HL-60 (cell line): ENCODE measurements at regions not wholly inside any gene's neighbourhood (a gene's known extent, or its start where the extent isn't known, plus 50 kb on each side); places are given as distances from the start of the nearest gene placed in this dataset.

Source experiments
- REST ChIP-seq: IDR thresholded peaks from 2 replicates; pipeline ENCODE4 v1.6.1; 2012; ENCODE audit warnings: low read depth; ENCODE audit not compliant: insufficient replicate concordance
- TF ChIP-seq, protein P1 (sequence below): IDR thresholded peaks from one replicate; pipeline ENCODE4 v1.5.1; 2011; ENCODE audit warnings: low read length, control low read depth, inconsistent platforms; ENCODE audit not compliant: insufficient read depth

DNA sequence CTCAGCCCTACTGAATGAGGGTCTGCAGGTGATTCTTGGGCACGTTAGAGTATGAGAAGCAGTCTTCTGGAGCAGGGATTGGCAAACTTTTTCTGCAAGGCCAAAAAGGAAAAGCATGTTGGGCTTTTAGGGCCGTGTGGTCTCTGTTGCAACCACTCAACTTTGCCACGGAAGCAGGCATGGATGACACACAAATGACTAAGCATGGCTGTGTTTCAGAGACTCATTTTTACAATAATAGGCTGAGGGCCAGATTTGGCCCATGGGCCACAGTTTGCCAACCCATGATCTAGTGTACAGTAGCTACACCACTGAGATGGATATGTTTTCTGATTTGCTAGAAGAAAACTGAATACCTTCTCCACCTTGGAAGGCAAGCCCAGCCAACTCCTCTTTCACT, 66.1 kb upstream of the PRICKLE2 start:
- TF ChIP-seq REST = no peak
- TF ChIP-seq, protein P1, sequence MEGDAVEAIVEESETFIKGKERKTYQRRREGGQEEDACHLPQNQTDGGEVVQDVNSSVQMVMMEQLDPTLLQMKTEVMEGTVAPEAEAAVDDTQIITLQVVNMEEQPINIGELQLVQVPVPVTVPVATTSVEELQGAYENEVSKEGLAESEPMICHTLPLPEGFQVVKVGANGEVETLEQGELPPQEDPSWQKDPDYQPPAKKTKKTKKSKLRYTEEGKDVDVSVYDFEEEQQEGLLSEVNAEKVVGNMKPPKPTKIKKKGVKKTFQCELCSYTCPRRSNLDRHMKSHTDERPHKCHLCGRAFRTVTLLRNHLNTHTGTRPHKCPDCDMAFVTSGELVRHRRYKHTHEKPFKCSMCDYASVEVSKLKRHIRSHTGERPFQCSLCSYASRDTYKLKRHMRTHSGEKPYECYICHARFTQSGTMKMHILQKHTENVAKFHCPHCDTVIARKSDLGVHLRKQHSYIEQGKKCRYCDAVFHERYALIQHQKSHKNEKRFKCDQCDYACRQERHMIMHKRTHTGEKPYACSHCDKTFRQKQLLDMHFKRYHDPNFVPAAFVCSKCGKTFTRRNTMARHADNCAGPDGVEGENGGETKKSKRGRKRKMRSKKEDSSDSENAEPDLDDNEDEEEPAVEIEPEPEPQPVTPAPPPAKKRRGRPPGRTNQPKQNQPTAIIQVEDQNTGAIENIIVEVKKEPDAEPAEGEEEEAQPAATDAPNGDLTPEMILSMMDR = no peak
